NCI-H524 treated with DMSO at 0.1 percent for 48 hours (cell line): ENCODE measurements at regions not wholly inside any gene's neighbourhood (a gene's known extent, or its start where the extent isn't known, plus 50 kb on each side); places are given as distances from the start of the nearest gene placed in this dataset.
"Not testable (repeated sequence)": the region's sequence is repeated elsewhere in the genome, so short reads cannot be mapped to it uniquely, and the experiment has no call there.

Experiments used
- DNase-seq: peaks from one replicate; lab custom pipeline; 2025; lab: John Stamatoyannopoulos, UW

- no peak for DNase-seq
Measured at GRCh38 chr18:22566703-22567420, 149.1 kb upstream of the CTAGE1 start.

DNA sequence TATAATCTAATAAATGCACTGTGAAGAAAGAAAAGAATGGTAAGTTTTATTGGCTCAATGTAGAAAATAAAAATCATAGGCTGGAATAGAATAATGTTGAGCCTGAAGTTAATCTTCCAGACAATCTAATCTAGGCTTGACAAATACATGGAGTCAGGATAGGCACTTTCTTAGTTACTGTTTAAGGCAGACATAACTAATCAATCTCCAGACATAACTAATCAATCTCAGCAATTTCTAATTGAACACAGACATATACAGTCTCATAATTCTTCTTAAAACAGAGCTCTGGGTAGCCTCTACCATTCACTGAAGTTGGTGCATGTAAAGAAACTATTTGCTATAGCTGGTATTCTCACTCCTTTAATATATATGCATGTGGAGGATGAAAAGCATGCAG lies 150.1 kb upstream of the CTAGE1 start:
- no peak for DNase-seq

DNA sequence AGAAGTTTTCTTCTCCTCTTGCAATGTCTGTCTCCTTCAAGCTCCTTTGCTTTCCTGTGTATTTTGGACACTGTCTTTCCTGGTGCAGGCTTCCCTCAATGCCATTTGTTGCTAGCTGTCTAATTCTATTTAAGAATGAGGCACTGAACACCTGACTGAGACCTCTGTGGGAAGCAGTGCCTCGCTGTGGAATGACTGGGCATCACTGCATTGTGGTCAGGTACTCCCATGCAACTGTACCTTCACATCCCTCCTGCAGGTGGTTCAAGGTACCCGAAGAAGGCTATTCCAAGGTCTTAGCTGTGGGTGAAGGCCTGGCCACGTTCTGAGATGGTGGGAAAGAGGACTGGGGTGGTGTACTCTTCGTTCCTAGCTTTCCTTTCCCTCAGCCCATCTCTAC lies 152.8 kb upstream of the CTAGE1 start:
- no peak for DNase-seq

DNA sequence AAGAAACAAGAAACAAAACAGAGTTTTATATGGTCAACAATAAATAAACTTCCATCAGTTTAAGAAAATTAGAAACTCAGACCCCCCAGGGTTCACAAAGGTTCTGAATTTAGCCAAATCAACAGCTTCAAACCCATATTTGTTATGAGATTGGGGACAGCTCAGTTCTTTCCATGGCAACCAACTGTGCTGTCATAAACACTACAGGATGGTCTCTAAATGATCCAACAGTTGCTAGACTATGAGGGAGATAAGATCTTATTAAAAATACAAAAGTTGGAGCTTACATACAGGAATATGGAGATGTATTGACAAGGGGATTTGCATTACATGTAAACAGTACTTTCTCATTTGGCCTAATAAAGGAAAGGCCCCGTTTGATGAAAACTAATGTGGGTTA lies 154.6 kb upstream of the CTAGE1 start:
- no peak for DNase-seq

- DNase-seq, result no peak
Measured at GRCh38 chr18:22579271-22579670, 161.6 kb upstream of the CTAGE1 start.

DNA sequence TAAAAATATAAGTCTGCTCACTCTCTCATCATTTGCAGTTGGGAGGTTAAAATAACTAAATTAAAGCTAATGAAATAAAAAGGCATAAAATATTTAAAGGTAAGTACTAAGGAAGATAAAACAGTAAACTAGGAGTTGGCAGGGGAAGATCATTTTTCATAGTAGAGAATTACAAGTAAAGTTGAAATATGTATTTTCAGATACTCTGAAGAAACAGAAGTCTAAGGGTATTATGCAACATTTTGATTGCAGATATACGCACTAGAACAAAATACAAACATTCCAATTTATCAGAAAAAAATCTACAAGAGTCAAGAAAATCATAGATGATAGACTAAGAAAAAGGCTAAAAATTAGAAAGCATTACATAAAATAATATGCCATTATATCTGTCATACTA lies 167.6 kb upstream of the CTAGE1 start:
- no peak for DNase-seq

- DNase-seq, result no peak
Measured at GRCh38 chr18:22585821-22586220, 168.1 kb upstream of the CTAGE1 start.

GRCh38 chr18:22591222-22591621 lies 173.5 kb upstream of the CTAGE1 start:
- DNase-seq, result no peak

DNA sequence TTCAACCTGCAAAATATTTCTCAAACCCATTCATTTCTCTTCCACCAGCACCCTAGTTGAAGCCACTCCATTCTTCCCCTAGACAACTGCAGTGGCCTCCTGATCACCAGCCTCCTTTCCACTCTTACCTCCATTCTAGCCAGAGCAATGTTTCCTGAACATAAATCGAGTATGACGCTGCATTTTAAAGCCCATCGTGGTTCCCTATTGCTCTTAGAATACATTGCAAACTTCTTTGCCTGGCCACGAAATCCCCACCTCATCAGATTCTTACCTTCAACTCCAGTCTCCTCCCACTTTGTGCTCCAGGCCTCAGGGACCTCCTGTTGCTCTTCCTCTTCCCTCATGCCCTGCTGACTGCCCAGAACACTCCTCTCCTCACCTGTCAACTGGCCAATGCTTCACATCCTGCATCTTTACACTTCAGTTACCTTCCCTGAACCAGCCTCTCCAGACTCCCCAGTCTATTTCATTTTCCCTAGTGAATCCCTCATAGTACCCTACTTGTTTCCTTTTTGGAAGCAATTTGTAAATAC lies 176.5 kb upstream of the CTAGE1 start:
- no peak for DNase-seq

DNA sequence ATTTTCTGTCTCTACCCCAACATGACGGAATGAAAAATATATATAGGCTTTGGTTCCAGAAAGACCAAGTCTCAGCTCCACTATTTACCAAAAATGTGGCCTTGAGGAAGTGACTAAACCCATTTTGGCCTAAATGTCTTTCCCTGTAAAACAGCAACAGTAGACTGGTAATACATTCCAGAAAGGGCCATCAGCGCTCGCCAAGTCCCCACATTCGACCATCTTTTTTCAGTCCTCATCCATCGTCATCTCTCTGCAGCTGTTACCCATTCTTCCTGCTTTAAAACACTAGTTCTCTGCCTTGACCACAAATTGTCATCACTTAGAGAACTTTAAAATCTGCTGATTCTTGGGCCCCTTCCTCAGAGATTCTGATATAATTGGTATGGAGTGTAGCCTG lies 183.8 kb upstream of the CTAGE1 start:
- no peak for DNase-seq

DNA sequence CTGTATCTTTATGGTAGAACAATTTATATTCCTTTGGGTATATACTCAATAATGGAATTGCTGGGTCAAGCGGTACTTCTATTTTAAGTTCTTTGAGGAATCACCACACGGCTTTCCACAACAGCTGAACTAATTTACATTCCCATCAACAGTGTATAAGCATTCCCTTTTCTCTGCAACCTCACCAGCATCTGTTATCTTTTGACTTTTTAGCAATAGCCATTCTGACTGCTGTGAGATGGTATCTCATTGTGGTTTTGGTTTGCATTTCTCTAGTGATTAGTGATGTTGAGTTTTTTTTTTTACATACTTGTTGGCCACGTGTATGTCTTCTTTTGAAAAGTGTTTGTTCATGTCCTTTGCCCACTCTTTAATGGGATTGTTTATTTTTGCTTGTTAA lies 184.7 kb upstream of the CTAGE1 start:
- DNase-seq, result not testable (repeated sequence)

- DNase-seq, result no peak
Measured at GRCh38 chr18:22603902-22604301, 186.2 kb upstream of the CTAGE1 start.

DNA sequence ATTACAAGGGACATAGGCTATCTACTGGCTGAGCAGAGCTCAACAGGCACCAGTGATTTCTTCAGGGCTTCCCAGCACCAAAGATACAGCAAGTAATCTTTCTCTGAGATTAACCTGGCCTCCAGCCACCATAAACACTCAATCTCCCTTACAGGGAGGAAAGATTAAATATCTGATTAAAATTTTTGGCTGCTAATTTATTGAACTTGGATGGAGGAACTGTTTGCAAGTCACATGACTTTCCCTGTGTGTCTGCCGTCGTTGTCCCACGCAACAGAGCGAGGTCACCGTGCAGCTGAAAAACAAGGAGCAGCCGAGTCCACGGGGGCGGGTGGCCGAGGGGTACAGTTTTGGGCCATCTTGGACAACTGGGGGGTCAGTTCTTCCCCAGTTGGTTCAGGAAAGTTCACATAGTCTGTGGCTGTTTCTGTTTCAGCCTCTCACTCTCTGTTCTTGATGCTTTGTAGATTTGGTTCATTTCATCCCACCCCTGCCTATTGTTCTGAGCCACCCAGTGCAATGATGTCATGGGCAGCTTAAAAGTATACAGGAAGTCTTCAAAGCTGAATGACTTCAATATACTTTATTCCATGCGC lies 186.8 kb upstream of the CTAGE1 start:
- no peak for DNase-seq

GRCh38 chr18:22604986-22605421 lies 187.3 kb upstream of the CTAGE1 start:
- DNase-seq, result no peak

- DNase-seq, result no peak
Measured at GRCh38 chr18:22605736-22606135, 188.0 kb upstream of the CTAGE1 start.

- no peak for DNase-seq
Measured at GRCh38 chr18:22606563-22607283, 189.0 kb upstream of the CTAGE1 start.

GRCh38 chr18:22607284-22607635 lies 189.5 kb upstream of the CTAGE1 start:
- no peak for DNase-seq

- no peak for DNase-seq
Measured at GRCh38 chr18:22608847-22609246, 191.1 kb upstream of the CTAGE1 start.

GRCh38 chr18:22609642-22610041 lies 191.9 kb upstream of the CTAGE1 start:
- DNase-seq, result no peak

- no peak for DNase-seq
Measured at GRCh38 chr18:22613058-22613690, 195.5 kb upstream of the CTAGE1 start.

DNA sequence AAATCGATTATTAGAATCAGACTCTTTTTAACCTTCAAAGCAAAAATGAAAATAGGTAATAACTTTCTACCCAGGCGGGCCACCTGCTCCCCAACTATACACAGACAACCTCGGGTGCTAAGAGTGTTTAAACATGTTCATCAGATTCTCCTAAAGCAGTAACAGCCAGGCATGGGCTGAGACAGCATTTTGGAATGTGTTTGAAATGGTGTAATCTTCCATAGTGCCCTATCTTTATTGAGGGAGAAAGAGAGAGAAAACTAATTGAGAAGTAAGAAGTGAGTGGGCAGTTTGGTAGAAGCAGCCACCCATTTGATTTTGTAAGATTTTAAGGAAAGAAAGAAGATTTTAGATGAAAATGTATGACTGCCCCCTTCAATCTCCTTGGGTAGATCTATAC lies 196.1 kb upstream of the CTAGE1 start:
- DNase-seq, result no peak

DNA sequence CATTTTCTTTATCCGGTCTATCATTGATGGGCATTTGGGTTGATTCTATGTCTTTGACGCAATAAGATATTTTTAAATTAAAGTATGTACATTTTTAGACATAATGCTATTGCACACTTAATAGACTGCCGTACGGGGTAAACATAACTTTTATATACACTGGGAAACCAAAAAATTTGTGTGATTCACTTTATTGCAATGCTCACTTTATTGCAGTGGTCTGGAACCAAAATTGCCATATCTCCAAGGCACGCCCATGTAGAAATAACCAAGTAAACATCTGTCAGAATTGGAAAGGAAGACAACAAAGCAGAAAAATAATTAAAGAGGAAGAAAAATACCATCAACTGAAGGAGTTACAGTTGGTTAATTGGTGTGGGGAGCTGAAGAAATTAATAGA lies 205.8 kb upstream of the CTAGE1 start:
- no peak for DNase-seq

DNA sequence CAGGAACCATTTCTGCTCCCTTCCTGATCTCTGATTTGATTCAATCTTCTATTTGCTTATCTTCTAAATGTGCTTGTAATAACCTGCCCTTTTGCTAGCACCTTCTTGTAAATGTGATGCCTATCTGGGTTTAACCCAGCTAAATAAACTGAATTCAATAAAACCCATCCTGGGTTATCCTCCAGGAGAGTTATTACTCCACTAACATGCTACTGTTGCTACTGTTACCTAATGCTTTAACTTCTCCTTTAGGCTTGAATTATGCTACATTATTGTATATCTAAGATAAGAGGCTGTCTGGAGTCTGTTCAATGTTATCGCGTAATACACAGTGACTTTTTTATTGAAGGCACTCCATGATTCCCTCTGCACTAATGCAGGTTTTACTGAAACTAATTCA lies 206.5 kb upstream of the CTAGE1 start:
- DNase-seq, result no peak
